Skin epidermis (tissue), 12 donors: ENCODE measurements at regions not wholly inside any gene's neighbourhood (a gene's known extent, or its start where the extent isn't known, plus 50 kb on each side); places are given as distances from the start of the nearest gene placed in this dataset.

Experiments
- H3K27ac ChIP-seq, 21 experiments: fragments of 200-600 bp; sonication (generic) in 11 of 21; one replicate each; pipeline ENCODE4 v1.5.0; 2020; ENCODE audit warnings: mild to moderate bottlenecking in 3 of 21, inconsistent platforms in 2 of 21, moderate library complexity in 2 of 21
- H3K4me3 ChIP-seq, 7 experiments: fragments of 200-600 bp; sonication (generic) in 2 of 7; one replicate each; pipeline ENCODE4 v1.5.0; 2020; ENCODE audit warnings: inconsistent platforms in 2 of 7, mild to moderate bottlenecking in 2 of 7, moderate library complexity in 1 of 7

DNA sequence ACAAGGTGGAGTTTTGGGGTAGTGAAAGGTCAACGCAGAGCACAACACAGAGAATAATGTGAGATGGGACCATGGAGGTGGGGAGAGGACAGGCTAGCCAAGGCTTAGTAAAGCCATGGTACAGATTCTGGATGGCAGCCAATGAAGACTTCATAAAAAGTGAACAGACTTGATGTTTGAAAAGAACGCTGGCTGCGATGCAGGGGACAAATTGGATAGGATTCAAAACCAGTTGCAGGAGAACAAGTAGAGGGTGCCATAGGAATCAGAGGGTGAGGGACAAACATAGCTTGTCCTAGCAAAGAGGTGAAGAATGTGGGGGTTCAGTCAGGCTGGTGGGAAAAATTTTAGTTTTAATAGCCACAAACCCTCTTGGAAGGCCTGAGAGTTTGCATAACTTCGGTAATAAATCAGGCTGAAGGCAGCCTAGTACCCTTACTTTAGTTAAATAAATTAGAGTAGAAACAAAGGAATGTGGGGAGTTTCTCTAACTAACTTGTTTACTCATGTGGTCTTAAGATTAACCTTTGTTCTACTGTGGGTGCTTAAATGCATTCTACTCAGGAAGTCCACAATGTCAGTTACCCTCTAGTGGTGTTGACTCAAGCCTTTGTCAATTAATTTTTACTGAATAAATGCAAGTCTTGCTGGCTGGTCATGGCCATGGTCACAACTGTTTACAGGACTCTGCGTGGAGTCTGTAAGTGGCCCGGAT, 216.4 kb downstream of the C6orf118 start:
- no peak overlapping the region for H3K4me3 ChIP-seq
- no peak overlapping the region for H3K27ac ChIP-seq

DNA sequence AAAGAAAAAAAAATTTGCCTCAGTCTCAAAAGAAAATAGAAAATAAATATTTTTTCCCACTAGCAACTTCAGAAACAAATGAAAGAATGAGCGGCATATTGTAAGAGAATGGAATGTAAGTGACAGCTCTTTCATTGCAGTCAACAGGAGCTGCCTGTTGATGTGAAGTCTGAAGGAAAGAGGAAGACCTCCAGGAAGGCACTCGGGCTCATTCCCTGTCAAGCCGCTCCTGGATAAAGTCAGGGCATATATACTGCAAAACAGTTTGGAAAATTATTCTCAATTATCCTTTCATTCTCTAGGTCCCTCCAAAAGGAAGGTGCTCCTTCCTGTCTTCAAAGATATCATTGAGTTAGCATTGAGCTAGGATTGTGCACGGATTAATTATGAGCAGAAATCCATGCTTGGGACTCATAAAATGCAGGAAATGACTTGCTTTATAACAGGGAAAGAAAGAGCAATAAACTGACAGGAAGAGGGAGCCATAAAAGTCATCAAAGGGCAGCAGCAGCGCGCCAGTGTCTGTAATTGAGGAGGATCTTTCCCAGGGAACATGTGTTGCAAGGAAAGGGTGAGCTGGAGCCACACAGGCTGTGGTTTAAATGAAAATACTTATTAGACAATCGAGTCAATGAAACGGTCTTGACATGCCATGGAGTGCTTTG, 218.2 kb downstream of the C6orf118 start:
- Histone ChIP-seq H3K4me3 (no peak overlapping the region), H3K27ac (no peak overlapping the region)

DNA sequence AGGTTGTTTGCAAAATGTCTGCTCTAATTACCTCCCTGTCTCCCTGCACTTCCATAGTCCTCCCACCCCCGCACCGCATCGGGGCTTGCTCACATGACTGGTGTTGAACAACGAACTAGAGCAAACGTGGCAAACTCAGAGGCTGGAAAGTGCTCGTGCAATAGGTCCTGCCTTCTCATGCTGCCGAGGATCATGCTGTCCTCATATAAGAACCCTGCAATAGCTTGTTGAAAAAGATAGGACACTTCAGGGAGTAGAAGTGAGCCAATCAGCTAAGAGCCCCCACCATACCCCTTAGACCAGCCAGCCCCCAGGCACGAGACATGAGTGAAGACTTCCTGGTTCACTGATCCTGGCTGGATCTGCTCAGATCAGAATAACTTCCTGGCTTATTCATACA, 219.2 kb downstream of the C6orf118 start:
- H3K27ac ChIP-seq, result no peak overlapping the region
- no peak overlapping the region for H3K4me3 ChIP-seq

DNA sequence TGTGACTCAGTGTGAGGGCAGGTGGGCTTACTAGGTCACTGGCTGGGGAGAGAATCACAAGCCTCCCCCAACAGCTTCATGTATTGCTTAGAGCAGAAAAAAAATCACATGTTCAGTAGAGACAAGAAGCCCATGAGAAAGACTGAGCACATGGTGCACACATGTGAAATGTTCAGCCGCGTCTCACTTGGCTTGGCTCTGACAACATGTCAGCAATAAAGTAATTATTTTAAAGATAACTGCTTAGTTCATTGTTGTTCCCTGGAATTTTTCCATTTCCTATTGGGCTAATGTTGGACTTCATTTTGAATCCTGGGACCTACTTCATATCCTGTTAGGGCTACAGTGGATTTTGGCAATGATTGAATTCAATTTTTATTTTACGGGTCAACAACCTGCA, 222.6 kb downstream of the C6orf118 start:
- Histone ChIP-seq H3K27ac (no peak overlapping the region), H3K4me3 (no peak overlapping the region)

GRCh38 chr6:165082636-165083035, 226.8 kb downstream of the C6orf118 start:
- Histone ChIP-seq H3K4me3 (no peak overlapping the region), H3K27ac (no peak overlapping the region)

DNA sequence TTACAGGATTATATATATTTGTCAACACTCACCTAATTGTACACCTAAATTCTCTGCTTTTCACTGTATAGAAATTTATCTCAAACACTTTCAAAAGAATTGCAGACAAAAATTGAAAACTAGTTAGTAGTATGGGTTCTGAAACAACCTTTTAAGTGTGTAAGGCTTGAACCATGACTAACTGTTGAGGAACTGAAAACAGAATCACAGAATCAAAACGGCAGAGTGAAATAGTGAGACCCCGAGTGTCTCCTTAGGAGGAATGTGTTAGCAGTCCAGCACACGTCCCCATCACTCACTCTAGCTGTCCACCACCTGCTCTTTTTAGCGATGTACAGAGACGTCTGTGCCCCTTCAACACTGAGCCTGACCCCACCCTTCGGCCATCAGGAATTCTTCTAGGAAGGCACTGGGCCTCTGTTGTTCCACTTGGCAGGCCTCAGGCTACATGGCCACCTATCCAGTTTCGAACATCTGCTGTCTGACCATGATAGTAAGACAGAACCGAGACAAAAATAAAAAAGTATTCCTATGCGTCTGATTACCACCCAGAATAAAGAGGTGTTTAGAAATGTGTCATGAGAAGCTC, 227.4 kb downstream of the C6orf118 start:
- Histone ChIP-seq H3K27ac (no peak overlapping the region), H3K4me3 (no peak overlapping the region)

DNA sequence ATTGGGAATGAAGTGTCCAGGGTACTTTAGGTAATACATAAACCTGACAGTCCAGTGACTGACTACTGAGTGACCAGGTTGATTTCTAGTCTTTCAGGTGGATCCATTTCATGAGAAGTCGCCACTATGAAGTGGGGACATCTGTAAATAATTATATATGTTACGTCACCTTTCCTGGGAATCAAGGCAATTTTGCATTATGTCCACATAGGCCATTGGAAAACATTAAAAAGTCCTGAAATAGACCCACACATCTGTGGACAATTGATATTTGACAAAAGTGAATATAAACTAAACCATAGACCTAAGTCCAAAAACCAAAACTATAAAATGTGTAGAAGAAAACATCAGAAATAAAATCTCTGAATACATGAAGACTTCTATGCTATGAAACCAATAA, 231.5 kb downstream of the C6orf118 start:
- H3K4me3 ChIP-seq, result no peak overlapping the region
- no peak overlapping the region for H3K27ac ChIP-seq

DNA sequence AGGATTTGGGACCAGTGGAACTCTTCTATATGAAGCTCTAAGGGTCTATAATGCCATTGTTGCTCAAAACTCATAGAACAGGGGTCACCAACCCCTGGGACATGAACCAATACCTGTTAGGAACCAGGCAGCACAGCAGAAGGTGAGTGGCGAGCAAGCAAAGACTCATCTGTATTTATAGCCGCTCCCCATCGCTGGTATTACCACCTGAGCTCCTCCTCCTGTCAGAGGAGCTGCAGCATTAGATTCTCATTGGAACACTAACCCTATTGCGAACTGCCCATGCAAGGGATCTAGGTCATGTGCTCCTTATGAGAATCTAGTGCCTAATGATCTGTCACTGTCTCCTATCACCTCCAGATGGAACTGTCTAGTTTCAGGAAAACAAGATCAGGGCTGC, 237.5 kb downstream of the C6orf118 start:
- H3K27ac ChIP-seq, result no peak overlapping the region

GRCh38 chr6:165060720-165061119, 248.7 kb downstream of the C6orf118 start:
- H3K4me3 ChIP-seq, result no peak overlapping the region
- H3K27ac ChIP-seq, result no peak overlapping the region

More for the DNA sequence above, 237.5 kb downstream of the C6orf118 start:
- H3K4me3 ChIP-seq, result no peak overlapping the region

- H3K4me3 ChIP-seq, result no peak overlapping the region
- no peak overlapping the region for H3K27ac ChIP-seq
Observed at GRCh38 chr6:165059032-165059431, 250.4 kb downstream of the C6orf118 start.

GRCh38 chr6:165056292-165056691, 253.1 kb downstream of the C6orf118 start:
- Histone ChIP-seq H3K27ac (no peak overlapping the region), H3K4me3 (no peak overlapping the region)

DNA sequence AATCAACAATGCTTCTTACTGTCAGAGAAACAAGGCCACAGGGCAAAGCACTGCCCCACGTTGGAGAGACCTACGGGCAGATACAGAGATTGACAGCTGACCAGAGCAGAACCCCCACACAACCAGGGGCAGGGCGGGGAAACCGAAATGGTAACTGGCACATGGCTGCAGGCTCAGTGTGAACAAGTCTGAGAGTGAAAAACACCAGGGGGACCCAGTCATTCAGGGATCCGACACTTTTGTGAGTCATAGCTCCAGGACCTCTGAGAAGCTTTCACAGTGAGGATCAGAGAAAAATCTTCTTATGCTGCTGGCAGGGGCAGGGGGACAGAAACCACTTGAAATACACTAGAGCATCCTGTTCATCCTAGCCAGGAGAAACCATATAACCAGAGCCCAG, 254.2 kb downstream of the C6orf118 start:
- Histone ChIP-seq H3K27ac (no peak overlapping the region), H3K4me3 (no peak overlapping the region)

GRCh38 chr6:165052561-165053480, 256.6 kb downstream of the C6orf118 start:
- H3K4me3 ChIP-seq, result no peak overlapping the region
- H3K27ac ChIP-seq, result no peak overlapping the region

DNA sequence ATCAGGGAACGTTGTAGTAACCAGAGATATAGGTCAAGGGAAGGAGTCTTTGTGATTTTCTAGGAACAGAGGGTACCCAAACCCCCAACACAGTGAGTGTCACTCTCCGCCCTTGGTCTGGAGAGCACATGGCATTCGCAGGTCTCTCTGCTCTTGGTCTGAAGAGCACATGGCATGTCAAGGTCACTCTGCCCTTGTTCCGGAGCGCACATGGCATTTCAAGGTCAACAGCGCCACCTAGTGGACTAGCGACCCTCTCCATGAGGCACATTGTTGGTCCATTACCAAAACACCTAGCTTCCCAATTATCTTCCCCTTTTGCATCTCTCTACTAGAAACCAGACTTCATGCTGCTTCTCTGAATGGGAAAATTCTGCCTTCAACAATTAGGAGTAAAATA, 260.0 kb downstream of the C6orf118 start:
- Histone ChIP-seq H3K27ac (no peak overlapping the region), H3K4me3 (no peak overlapping the region)

- Histone ChIP-seq H3K4me3 (no peak overlapping the region), H3K27ac (no peak overlapping the region)
Observed at GRCh38 chr6:165047952-165048351, 261.5 kb downstream of the C6orf118 start.

DNA sequence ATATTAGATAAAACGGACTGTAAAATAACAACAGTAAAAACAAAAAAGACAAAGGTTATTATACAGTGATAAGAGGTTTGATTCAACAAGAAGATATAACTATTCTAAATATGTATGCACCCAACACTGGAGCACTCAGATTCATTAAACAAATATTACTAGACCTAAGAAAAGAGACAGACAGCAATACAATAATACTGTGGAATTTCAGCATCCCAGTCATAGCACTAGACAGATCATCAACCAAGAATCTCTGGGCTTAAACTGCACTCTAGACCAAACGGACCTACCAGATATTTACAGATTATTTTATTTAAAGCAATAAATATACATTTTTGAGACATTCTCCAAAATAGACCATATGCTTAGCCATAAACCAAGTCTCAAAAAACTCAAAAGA, 263.8 kb downstream of the C6orf118 start:
- Histone ChIP-seq H3K4me3 (no peak overlapping the region), H3K27ac (no peak overlapping the region)

DNA sequence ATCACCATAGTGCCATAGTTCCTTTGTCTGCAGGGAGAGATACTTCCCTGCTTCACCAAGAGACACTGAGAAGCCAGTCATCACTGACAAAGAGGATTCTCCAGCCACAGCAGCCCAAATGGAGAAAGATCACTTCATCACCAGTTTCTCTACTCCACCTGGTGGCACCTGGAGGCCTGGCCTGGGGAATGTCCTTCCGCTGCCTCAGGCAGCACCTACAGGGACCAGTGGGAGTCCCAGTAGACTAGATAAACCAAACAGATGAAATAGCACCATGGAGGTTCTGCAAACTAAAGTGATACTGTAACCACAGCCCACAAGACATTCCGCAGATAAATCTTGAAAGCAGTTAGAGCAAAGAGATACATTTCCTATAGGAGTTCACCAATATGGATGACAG, 266.5 kb downstream of the C6orf118 start:
- H3K4me3 ChIP-seq, result no peak overlapping the region

DNA sequence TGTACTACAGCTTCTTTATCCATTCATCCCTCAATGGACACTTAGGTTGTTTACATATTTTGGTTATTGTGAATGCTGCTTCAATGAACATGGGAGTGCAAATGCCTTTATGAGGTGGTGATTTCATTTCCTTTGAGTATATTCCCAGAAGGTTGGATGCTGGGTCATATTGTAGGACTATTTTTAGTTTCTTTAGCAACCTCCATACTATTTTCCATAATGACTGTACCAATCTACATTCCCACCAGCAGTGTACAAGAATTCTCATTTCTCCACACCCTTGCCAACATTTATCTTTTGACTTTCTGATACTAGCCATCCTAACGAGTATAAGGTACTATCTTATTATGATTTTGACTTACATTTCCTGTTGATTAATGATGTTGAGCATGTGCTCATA, 269.0 kb downstream of the C6orf118 start:
- Histone ChIP-seq H3K27ac (no peak overlapping the region), H3K4me3 (no peak overlapping the region)

More for the DNA sequence above, 266.5 kb downstream of the C6orf118 start:
- H3K27ac ChIP-seq, result no peak overlapping the region

- Histone ChIP-seq H3K27ac (no peak overlapping the region), H3K4me3 (no peak overlapping the region)
Observed at GRCh38 chr6:165034271-165034741, 275.1 kb downstream of the C6orf118 start.

- Histone ChIP-seq H3K4me3 (no peak overlapping the region), H3K27ac (no peak overlapping the region)
Observed at GRCh38 chr6:165031502-165031901, 277.9 kb downstream of the C6orf118 start.
